ENCODE measurements at regions not wholly inside any gene's neighbourhood (a gene's known extent, or its start where the extent isn't known, plus 50 kb on each side); places are given as distances from the start of the nearest gene placed in this dataset.

GRCh38 chr2:7523481-7524120 lies 606.4 kb downstream of the RNF144A start:
- DNase-seq = no peak
- no peak for TF ChIP-seq CTCF (IDR thresholded peaks at IDR 0.05)
- TF ChIP-seq POLR2A (IDR thresholded peaks at IDR 0.05) = no peak
- no peaks in the 10 kb centered on the region for H3K36me3 ChIP-seq
- H3K9me3 ChIP-seq = no peaks in the 10 kb centered on the region
- intact Hi-C loops (cut with DNase I) = no loop called here
- H3K4me3 ChIP-seq = no peak overlapping the region
- H3K27ac ChIP-seq = no peak overlapping the region
- 64 to 70% methylated on average over 12 of the region's 12 CpGs for whole genome bisulfite sequencing, 2 donors
- H3K27me3 ChIP-seq = no peaks in the 10 kb centered on the region
- no peaks in the 10 kb centered on the region for H3K4me1 ChIP-seq

GRCh38 chr2:7524195-7524594 lies 607.0 kb downstream of the RNF144A start:
- no peak for TF ChIP-seq CTCF (IDR thresholded peaks at IDR 0.05)
- no peak for TF ChIP-seq POLR2A (IDR thresholded peaks at IDR 0.05)
- no peak for DNase-seq
- H3K27me3 ChIP-seq = no peaks in the 10 kb centered on the region
- no peaks in the 10 kb centered on the region for H3K9me3 ChIP-seq
- H3K4me3 ChIP-seq = no peak overlapping the region
- H3K27ac ChIP-seq = no peak overlapping the region
- H3K36me3 ChIP-seq = no peaks in the 10 kb centered on the region
- WGBS, 2 donors = 53 to 78% methylated on average over 3 of the region's 3 CpGs
- no peaks in the 10 kb centered on the region for H3K4me1 ChIP-seq
- intact Hi-C loops (cut with DNase I) = no loop called here

- TF ChIP-seq CTCF (IDR thresholded peaks at IDR 0.05) (no peak), POLR2A (IDR thresholded peaks at IDR 0.05) (no peak)
- no peak for DNase-seq
- no peaks in the 10 kb centered on the region for H3K4me1 ChIP-seq
- intact Hi-C loops (cut with DNase I) = no loop called here
- H3K27me3 ChIP-seq = no peaks in the 10 kb centered on the region
- peaks cover 0 to 6% (median 3%) of the 10 kb centered on the region in 3 donors for H3K9me3 ChIP-seq
- H3K36me3 ChIP-seq = no peaks in the 10 kb centered on the region
- H3K27ac ChIP-seq = no peak overlapping the region
- no peak overlapping the region for H3K4me3 ChIP-seq
- 85 to 86% methylated on average over 1 of the region's 1 CpG for WGBS, 2 donors
Observed at GRCh38 chr2:7525746-7526145, 608.5 kb downstream of the RNF144A start.

GRCh38 chr2:7527165-7527722 lies 610.0 kb downstream of the RNF144A start:
- Histone ChIP-seq H3K9me3 (peaks cover 0 to 13% (median 8%) of the 10 kb centered on the region in 3 donors), H3K27me3 (no peaks in the 10 kb centered on the region), H3K4me1 (no peaks in the 10 kb centered on the region), H3K36me3 (no peaks in the 10 kb centered on the region), H3K27ac (no peak overlapping the region), H3K4me3 (no peak overlapping the region)
- 63 to 75% methylated on average over 3 of the region's 3 CpGs for WGBS, 2 donors
- DNase-seq = no peak
- TF ChIP-seq CTCF (IDR thresholded peaks at IDR 0.05) = no peak
- TF ChIP-seq POLR2A (IDR thresholded peaks at IDR 0.05) = no peak
- intact Hi-C loops (cut with DNase I) = no loop called here

GRCh38 chr2:7530001-7530400 lies 612.8 kb downstream of the RNF144A start:
- Histone ChIP-seq H3K4me3 (no peak overlapping the region), H3K4me1 (no peaks in the 10 kb centered on the region), H3K36me3 (no peaks in the 10 kb centered on the region), H3K27me3 (no peaks in the 10 kb centered on the region), H3K9me3 (peaks cover 0 to 13% (median 8%) of the 10 kb centered on the region in 3 donors), H3K27ac (no peak overlapping the region)
- TF ChIP-seq POLR2A (IDR thresholded peaks at IDR 0.05) = no peak
- TF ChIP-seq CTCF (IDR thresholded peaks at IDR 0.05) = no peak
- no peak for DNase-seq
- intact Hi-C loops (cut with DNase I) = no loop called here
